Spleen (tissue), 11 donors: ENCODE measurements at regions not wholly inside any gene's neighbourhood (a gene's known extent, or its start where the extent isn't known, plus 50 kb on each side); places are given as distances from the start of the nearest gene placed in this dataset.

ENCODE experiments used
- DNase-seq: peaks from one replicate; pipeline ENCODE4 v3.0.0-alpha.2; 2020
- H3K27ac ChIP-seq, 8 donors: fragments of 200-600 bp; sonication (generic) in 7 of 8; 1 replicate in 4 of 8; 2 replicates in 4 of 8; pipeline versions ENCODE4 v1.5.0 to v1.8.0; 2016 to 2021; ENCODE audit warnings: inconsistent platforms in 4 of 8, mild to moderate bottlenecking in 4 of 8, moderate library complexity in 1 of 8
- H3K27me3 ChIP-seq, 7 donors: fragments of 200-600 bp; sonication (generic) in 6 of 7; replicated peaks in 1 of 7; 1 replicate in 4 of 7; 2 replicates in 3 of 7; pipeline versions ENCODE4 v1.5.0 to v1.8.0; 2016 to 2021; ENCODE audit warnings: inconsistent platforms in 3 of 7, mild to moderate bottlenecking in 1 of 7
- H3K36me3 ChIP-seq, 6 donors: fragments of 200-600 bp; sonication (generic) in 5 of 6; 1 replicate in 4 of 6; 2 replicates in 2 of 6; pipeline versions ENCODE4 v1.5.0 to v1.8.0; 2016 to 2021; ENCODE audit warnings: inconsistent platforms in 2 of 6
- H3K4me1 ChIP-seq, 6 donors: fragments of 200-600 bp; sonication (generic) in 5 of 6; 1 replicate in 3 of 6; 2 replicates in 3 of 6; pipeline versions ENCODE4 v1.5.0 to v1.8.0; 2016 to 2021; ENCODE audit warnings: inconsistent platforms in 3 of 6
- H3K4me3 ChIP-seq, 8 donors: fragments of 200-600 bp; sonication (generic) in 7 of 8; 1 replicate in 4 of 8; 2 replicates in 4 of 8; pipeline versions ENCODE4 v1.5.0 to v1.8.0; 2016 to 2021; ENCODE audit warnings: inconsistent platforms in 4 of 8, mild to moderate bottlenecking in 4 of 8, moderate library complexity in 2 of 8
- H3K9me3 ChIP-seq, 8 donors: fragments of 200-600 bp; sonication (generic) in 7 of 8; 1 replicate in 4 of 8; 2 replicates in 4 of 8; pipeline versions ENCODE4 v1.5.0 to v1.8.0; 2016 to 2021; ENCODE audit warnings: inconsistent platforms in 4 of 8
- POLR2A ChIP-seq, 3 donors: fragments of 450-650 bp; IDR thresholded peaks; one replicate each; pipeline ENCODE4 v1.5.1; 2017; ENCODE audit warnings: antibody characterized with exemption in 3 of 3, mild to moderate bottlenecking in 1 of 3
- POLR2AphosphoS5 ChIP-seq, 3 donors: sonication (generic); formaldehyde crosslinking; IDR thresholded peaks; one replicate each; pipeline ENCODE4 v1.5.1; 2017; ENCODE audit warnings: antibody characterized with exemption in 3 of 3
- WGBS, 5 donors: extraction: QIAGEN DNeasy Blood & Tissue Kit in 3 of 5; methylation state at CpG; one replicate each; pipeline versions ENCODE4 v1.1.5 to v1.1.7; 2013 to 2018; 5-methylcytosine and 5-hydroxymethylcytosine counted together
- intact Hi-C: fragments of 100-400 bp; cut with DNase I; formaldehyde crosslinking; loops from one replicate; pipeline ENCODE4 v1.15.0; 2023; ENCODE audit warnings: low total_unique reads
- TF ChIP-seq, protein P1 (sequence below), 11 experiments: fragments of 200-600 bp in 7 of 11; fragments of 450-650 bp in 4 of 11; sonication (generic) in 4 of 11; IDR thresholded peaks in 8 of 11; conservative IDR thresholded peaks in 3 of 11; 1 replicate in 7 of 11; 2 replicates in 4 of 11; pipeline versions ENCODE4 v1.4.0 to v1.8.0; 2016 to 2021; ENCODE audit warnings: antibody characterized with exemption in 11 of 11, inconsistent platforms in 4 of 11, mild to moderate bottlenecking in 1 of 11
- donor health status: healthy with polysubstance abuse.
- donor health status: DM: no; HTN: no; CAD: no; lungs with moderate emphysema.
- donor health status: DM: no; HTN: no; CAD: no.
- donor health status: Bipolar disorder and iron deficiency.
- donor health status: healthy.
- donor health status: DM: no; HTN: no; CAD: no.
- donor health status: DM: yes; HTN: yes; CAD: no.

- no peak for DNase-seq
- intact Hi-C loops, result no loop called here
- Histone ChIP-seq H3K27me3 (no peaks in the 10 kb centered on the region), H3K9me3 (peaks cover 0 to 5% (median 0%) of the 10 kb centered on the region in 8 donors), H3K4me1 (no peaks in the 10 kb centered on the region), H3K36me3 (no peaks in the 10 kb centered on the region), H3K4me3 (no peak overlapping the region), H3K27ac (no peak overlapping the region)
- TF ChIP-seq POLR2A (IDR thresholded peaks at IDR 0.05) (no peak), POLR2AphosphoS5 (IDR thresholded peaks at IDR 0.05) (no peak)
- TF ChIP-seq, protein P1, sequence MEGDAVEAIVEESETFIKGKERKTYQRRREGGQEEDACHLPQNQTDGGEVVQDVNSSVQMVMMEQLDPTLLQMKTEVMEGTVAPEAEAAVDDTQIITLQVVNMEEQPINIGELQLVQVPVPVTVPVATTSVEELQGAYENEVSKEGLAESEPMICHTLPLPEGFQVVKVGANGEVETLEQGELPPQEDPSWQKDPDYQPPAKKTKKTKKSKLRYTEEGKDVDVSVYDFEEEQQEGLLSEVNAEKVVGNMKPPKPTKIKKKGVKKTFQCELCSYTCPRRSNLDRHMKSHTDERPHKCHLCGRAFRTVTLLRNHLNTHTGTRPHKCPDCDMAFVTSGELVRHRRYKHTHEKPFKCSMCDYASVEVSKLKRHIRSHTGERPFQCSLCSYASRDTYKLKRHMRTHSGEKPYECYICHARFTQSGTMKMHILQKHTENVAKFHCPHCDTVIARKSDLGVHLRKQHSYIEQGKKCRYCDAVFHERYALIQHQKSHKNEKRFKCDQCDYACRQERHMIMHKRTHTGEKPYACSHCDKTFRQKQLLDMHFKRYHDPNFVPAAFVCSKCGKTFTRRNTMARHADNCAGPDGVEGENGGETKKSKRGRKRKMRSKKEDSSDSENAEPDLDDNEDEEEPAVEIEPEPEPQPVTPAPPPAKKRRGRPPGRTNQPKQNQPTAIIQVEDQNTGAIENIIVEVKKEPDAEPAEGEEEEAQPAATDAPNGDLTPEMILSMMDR (IDR thresholded peaks at IDR 0.05 in 8 of 11, conservative IDR thresholded peaks at IDR 0.05 in 3 of 11), result no peak
- 69 to 83% (median 78%) methylated on average over 5 of the region's 5 CpGs for WGBS, 5 donors
Measured at GRCh38 chr11:80967649-80968048, 1526.8 kb upstream of the TENM4 start.

GRCh38 chr11:80960381-80961029, 1519.7 kb upstream of the TENM4 start:
- H3K27me3 ChIP-seq, result no peaks in the 10 kb centered on the region
- no peak for DNase-seq
- no peaks in the 10 kb centered on the region for H3K9me3 ChIP-seq
- intact Hi-C loops, result no loop called here
- 60 to 74% (median 65%) methylated on average over 2 of the region's 2 CpGs for WGBS, 5 donors
- H3K27ac ChIP-seq, result no peak overlapping the region
- H3K4me3 ChIP-seq, result no peak overlapping the region
- H3K36me3 ChIP-seq, result no peaks in the 10 kb centered on the region
- no peaks in the 10 kb centered on the region for H3K4me1 ChIP-seq
- no peak for TF ChIP-seq POLR2AphosphoS5 (IDR thresholded peaks at IDR 0.05)
- TF ChIP-seq, protein P1 (IDR thresholded peaks at IDR 0.05 in 8 of 11, conservative IDR thresholded peaks at IDR 0.05 in 3 of 11), result no peak
- no peak for TF ChIP-seq POLR2A (IDR thresholded peaks at IDR 0.05)

DNA sequence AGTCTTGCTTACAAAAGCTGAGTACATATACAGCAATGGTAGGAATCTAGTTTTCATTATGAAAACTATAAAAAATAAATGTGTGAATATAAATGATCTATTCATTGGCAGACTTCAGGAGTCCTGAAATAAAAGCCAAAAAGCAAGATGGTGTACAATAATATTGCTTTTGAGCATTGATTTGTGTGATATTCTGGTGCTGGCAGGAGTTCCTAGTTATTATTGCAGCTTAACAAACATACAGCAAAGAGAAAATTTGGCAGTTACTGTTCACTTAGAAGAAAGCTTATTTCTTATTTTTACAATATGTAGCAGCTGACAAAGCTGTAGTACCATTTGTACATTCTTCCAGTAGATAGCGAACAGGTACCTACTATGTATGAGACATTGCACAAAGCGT, 1518.9 kb upstream of the TENM4 start:
- TF ChIP-seq POLR2A (IDR thresholded peaks at IDR 0.05), result no peak
- intact Hi-C loops, result no loop called here
- Histone ChIP-seq H3K36me3 (no peaks in the 10 kb centered on the region), H3K27ac (no peak overlapping the region), H3K4me3 (no peak overlapping the region), H3K27me3 (no peaks in the 10 kb centered on the region), H3K4me1 (no peaks in the 10 kb centered on the region), H3K9me3 (no peaks in the 10 kb centered on the region)
- DNase-seq, result no peak
- WGBS, 5 donors, result 80 to 93% (median 87%) methylated on average over 2 of the region's 2 CpGs

DNA sequence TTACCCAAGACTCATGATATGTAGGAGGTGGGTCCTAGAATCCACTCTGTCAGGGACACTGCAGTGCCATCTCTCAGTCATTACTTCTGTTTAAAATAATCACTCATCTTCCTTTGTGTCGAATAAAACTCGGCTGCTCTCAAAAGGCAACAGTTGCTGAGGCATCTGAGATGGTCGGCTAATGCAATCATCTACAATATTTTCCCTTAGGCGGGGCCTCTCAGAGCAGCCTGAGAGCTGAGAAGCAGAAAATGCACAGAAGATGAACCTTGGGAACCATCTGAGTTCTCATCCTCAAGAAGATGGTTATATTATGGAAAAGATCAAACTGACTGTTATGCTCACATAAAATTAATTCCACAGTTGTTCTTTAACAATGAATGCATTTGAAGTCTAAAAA, 1518.2 kb upstream of the TENM4 start:
- TF ChIP-seq POLR2AphosphoS5 (IDR thresholded peaks at IDR 0.05), result no peak
- TF ChIP-seq POLR2A (IDR thresholded peaks at IDR 0.05), result no peak
- TF ChIP-seq, protein P1 (IDR thresholded peaks at IDR 0.05 in 8 of 11, conservative IDR thresholded peaks at IDR 0.05 in 3 of 11), result no peak
- Histone ChIP-seq H3K36me3 (no peaks in the 10 kb centered on the region), H3K27me3 (no peaks in the 10 kb centered on the region), H3K27ac (no peak overlapping the region), H3K4me1 (no peaks in the 10 kb centered on the region), H3K4me3 (no peak overlapping the region), H3K9me3 (no peaks in the 10 kb centered on the region)
- intact Hi-C loops, result no loop called here
- 74 to 88% (median 78%) methylated on average over 4 of the region's 4 CpGs for WGBS, 5 donors
- DNase-seq, result no peak

DNA sequence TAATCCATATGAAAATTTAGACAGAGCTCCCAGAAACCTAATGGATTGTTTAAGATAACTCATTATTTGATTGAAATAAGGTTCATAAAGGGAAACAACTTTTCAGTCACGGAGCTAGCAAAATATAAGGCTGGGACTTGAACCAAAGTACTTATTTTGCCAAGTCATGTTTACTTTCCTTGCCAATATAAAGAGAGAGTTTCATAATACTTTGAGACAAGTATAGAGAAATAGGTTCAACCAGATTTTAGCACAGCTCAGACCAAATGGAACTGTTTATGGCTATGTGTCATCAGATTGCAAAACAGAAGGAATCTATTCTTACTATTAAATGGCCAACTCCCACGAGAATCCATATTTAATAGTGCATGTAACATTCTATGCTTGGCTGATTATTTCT, 1517.5 kb upstream of the TENM4 start:
- intact Hi-C loops, result no loop called here
- TF ChIP-seq POLR2AphosphoS5 (IDR thresholded peaks at IDR 0.05) (no peak), POLR2A (IDR thresholded peaks at IDR 0.05) (no peak)
- TF ChIP-seq, protein P1 (IDR thresholded peaks at IDR 0.05 in 8 of 11, conservative IDR thresholded peaks at IDR 0.05 in 3 of 11), result no peak
- Histone ChIP-seq H3K36me3 (no peaks in the 10 kb centered on the region), H3K9me3 (no peaks in the 10 kb centered on the region), H3K4me3 (no peak overlapping the region), H3K27ac (no peak overlapping the region), H3K27me3 (no peaks in the 10 kb centered on the region), H3K4me1 (no peaks in the 10 kb centered on the region)
- 47 to 71% (median 54%) methylated on average over 2 of the region's 2 CpGs for WGBS, 5 donors
- no peak for DNase-seq
